Activated CD4-positive, alpha-beta T cell treated with anti-CD3 and anti-CD28 coated beads, Interleukin-2, amount 10 ng/mL, durations not matched to agents 7 days and 5 days (primary cell): ENCODE measurements at regions not wholly inside any gene's neighbourhood (a gene's known extent, or its start where the extent isn't known, plus 50 kb on each side); places are given as distances from the start of the nearest gene placed in this dataset.
"Not testable (repeated sequence)": the region's sequence is repeated elsewhere in the genome, so short reads cannot be mapped to it uniquely, and the experiment has no call there.

Experiments
- CTCF ChIA-PET: fragments of 350-600 bp; sonication (Branson Sonifier 250); formaldehyde crosslinking; loops from one replicate; lab custom pipeline; 2021; ENCODE audit warnings: antibody characterized with exemption; lab: Charles Lee
- POLR2A ChIA-PET: fragments of 350-600 bp; sonication (Branson Sonifier 250); formaldehyde crosslinking; loops from one replicate; lab custom pipeline; 2021; ENCODE audit warnings: antibody characterized with exemption; lab: Charles Lee
- DNase-seq: peaks from one replicate; pipeline ENCODE4 v3.0.0-alpha.2; 2020
- H3K27ac Mint-ChIP-seq: one replicate; pipeline ENCODE4 v1.8.0; 2021; ENCODE audit warnings: mild to moderate bottlenecking, moderate library complexity, mixed read lengths
- H3K27me3 Mint-ChIP-seq: one replicate; pipeline ENCODE4 v1.8.0; 2021; ENCODE audit warnings: mixed read lengths
- H3K36me3 Mint-ChIP-seq: one replicate; pipeline ENCODE4 v1.8.0; 2021; ENCODE audit warnings: low read depth, mixed read lengths
- H3K4me1 Mint-ChIP-seq: one replicate; pipeline ENCODE4 v1.8.0; 2021; ENCODE audit warnings: mixed read lengths
- H3K4me3 Mint-ChIP-seq: one replicate; pipeline ENCODE4 v1.8.0; 2021; ENCODE audit warnings: mild to moderate bottlenecking, moderate library complexity, mixed read lengths
- H3K9me3 Mint-ChIP-seq: one replicate; pipeline ENCODE4 v1.8.0; 2021; ENCODE audit warnings: mixed read lengths

GRCh38 chr7:29657856-29658255, 94.2 kb downstream of the PRR15 start:
- ChIA-PET CTCF (no interaction called here), POLR2A (no interaction called here)
- DNase-seq = no peak
- Mint-ChIP-seq H3K27me3 (peaks cover 3% of the 10 kb centered on the region), H3K36me3 (no peaks in the 10 kb centered on the region), H3K9me3 (no peaks in the 10 kb centered on the region), H3K4me1 (no peaks in the 10 kb centered on the region), H3K27ac (no peak overlapping the region), H3K4me3 (no peak overlapping the region)

DNA sequence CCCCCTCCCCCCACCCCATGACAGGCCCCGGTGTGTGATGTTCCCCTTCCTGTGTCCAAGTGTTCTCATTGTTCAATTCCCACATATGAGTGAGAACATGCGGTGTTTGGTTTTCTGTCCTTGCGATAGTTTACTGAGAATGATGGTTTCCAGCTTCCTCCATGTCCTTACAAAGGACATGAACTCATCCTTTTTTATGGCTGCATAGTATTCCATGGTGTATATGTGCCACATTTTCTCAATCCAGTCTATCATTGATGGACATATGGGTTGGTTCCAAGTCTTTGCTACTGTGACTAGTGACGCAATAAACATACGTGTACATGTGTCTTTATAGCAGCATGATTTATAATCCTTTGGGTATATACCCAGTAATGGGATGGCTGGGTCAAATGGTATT, 95.6 kb downstream of the PRR15 start:
- H3K27ac Mint-ChIP-seq, H3K4me3 Mint-ChIP-seq, H3K27me3 Mint-ChIP-seq, H3K4me1 Mint-ChIP-seq, CTCF ChIA-PET, H3K36me3 Mint-ChIP-seq, POLR2A ChIA-PET, DNase-seq, H3K9me3 Mint-ChIP-seq: not testable (repeated sequence)

GRCh38 chr7:29662899-29663298, 99.3 kb downstream of the PRR15 start:
- POLR2A ChIA-PET, CTCF ChIA-PET, H3K4me3 Mint-ChIP-seq, H3K27ac Mint-ChIP-seq, DNase-seq, H3K9me3 Mint-ChIP-seq, H3K27me3 Mint-ChIP-seq, H3K4me1 Mint-ChIP-seq, H3K36me3 Mint-ChIP-seq: not testable (repeated sequence)

DNA sequence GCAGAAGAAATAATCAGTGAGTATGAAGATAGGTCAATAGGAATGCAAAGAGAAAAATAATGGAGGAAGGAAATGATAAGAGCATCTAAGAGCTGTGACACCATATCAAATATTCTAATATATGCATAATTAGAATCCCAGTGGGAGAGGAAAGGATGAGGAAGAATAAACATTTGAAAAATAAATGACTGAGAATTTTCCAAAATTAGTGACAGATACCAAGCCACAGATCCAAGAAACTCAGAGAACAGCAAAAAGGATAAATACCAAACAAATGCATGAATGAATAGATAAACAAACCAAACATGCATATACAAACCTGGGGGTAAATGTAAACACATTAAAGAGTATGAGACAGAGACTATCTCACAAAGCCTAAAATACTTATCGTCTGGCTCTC, 101.4 kb downstream of the PRR15 start:
- DNase-seq, H3K4me1 Mint-ChIP-seq, H3K4me3 Mint-ChIP-seq, H3K36me3 Mint-ChIP-seq, H3K9me3 Mint-ChIP-seq, H3K27ac Mint-ChIP-seq, POLR2A ChIA-PET: not testable (repeated sequence)
- CTCF ChIA-PET = interaction anchor here (0.5 kb wide), 1 partner anchor 207 kb away, joined by 3 read pairs; no protein-coding TSS in a partner anchor
- peaks cover 11% of the 10 kb centered on the region for H3K27me3 Mint-ChIP-seq

DNA sequence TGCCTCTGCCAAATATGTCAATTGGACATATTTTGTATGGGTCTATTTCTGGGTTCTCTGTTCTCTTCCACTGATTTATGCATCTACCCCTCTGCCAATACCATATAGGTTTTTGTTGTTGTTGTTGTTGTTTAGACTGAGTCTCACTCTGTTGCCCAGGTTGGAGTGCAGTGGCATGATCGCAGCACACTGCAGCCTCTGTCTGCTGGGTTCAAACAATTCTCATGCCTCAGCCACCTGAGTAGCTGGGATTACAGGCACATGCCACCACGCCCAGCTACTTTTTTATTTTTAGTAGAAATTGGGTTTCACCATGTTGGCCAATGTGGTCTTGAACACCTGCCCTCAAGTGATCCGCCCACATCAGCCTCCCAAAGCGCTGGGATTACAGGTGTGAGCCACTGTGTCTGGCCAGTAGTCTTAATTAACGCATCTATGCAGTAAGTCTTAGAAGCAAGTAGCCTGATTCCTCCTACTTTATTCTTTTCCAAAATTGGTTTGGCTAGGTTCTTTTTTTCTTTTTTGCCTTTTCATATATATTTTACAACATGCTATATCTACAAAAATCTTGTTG, 103.5 kb downstream of the PRR15 start:
- DNase-seq, H3K4me3 Mint-ChIP-seq, H3K27ac Mint-ChIP-seq, H3K36me3 Mint-ChIP-seq, H3K27me3 Mint-ChIP-seq, POLR2A ChIA-PET, H3K4me1 Mint-ChIP-seq, H3K9me3 Mint-ChIP-seq, CTCF ChIA-PET: not testable (repeated sequence)

GRCh38 chr7:29671286-29671685, 107.7 kb downstream of the PRR15 start:
- H3K27ac Mint-ChIP-seq, H3K27me3 Mint-ChIP-seq, H3K36me3 Mint-ChIP-seq, H3K9me3 Mint-ChIP-seq, DNase-seq, H3K4me1 Mint-ChIP-seq, CTCF ChIA-PET, POLR2A ChIA-PET, H3K4me3 Mint-ChIP-seq: not testable (repeated sequence)

- H3K27me3 Mint-ChIP-seq, CTCF ChIA-PET, H3K36me3 Mint-ChIP-seq, DNase-seq, H3K4me1 Mint-ChIP-seq, H3K4me3 Mint-ChIP-seq, H3K9me3 Mint-ChIP-seq, POLR2A ChIA-PET, H3K27ac Mint-ChIP-seq: not testable (repeated sequence)
Observed at GRCh38 chr7:29673635-29674034, 110.0 kb downstream of the PRR15 start.

DNA sequence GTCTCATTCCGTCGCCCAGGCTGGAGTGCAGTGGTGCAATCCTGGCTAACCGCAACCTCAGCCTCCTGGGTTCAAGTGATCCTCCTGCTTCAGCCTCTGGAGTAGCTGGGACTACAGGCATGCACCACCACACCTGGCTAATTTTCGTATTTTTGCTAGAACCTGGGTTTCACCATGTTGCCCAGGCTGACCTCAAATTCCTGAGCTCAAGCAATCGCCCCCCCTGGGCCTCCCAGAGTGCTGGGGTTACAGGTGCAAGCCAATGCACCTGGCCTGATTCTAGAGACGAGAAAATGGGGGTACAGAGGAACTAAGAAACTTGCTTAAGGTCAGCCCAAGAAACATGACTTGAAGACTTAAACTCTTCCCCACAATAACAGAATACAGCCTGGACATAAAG, 111.0 kb downstream of the PRR15 start:
- H3K36me3 Mint-ChIP-seq, H3K9me3 Mint-ChIP-seq, CTCF ChIA-PET: not testable (repeated sequence)

GRCh38 chr7:29677254-29677653, 113.6 kb downstream of the PRR15 start:
- H3K36me3 Mint-ChIP-seq, H3K27ac Mint-ChIP-seq, CTCF ChIA-PET, DNase-seq, H3K9me3 Mint-ChIP-seq, H3K4me3 Mint-ChIP-seq, POLR2A ChIA-PET, H3K4me1 Mint-ChIP-seq, H3K27me3 Mint-ChIP-seq: not testable (repeated sequence)

More for the DNA sequence above, 111.0 kb downstream of the PRR15 start:
- H3K27me3 Mint-ChIP-seq, POLR2A ChIA-PET, DNase-seq, H3K4me1 Mint-ChIP-seq, H3K27ac Mint-ChIP-seq, H3K4me3 Mint-ChIP-seq: not testable (repeated sequence)

- DNase-seq, POLR2A ChIA-PET, H3K4me1 Mint-ChIP-seq, H3K36me3 Mint-ChIP-seq, H3K9me3 Mint-ChIP-seq, H3K4me3 Mint-ChIP-seq, CTCF ChIA-PET, H3K27ac Mint-ChIP-seq: not testable (repeated sequence)
- H3K27me3 Mint-ChIP-seq = peaks cover 12% of the 10 kb centered on the region
Observed at GRCh38 chr7:29679963-29680362, 116.3 kb downstream of the PRR15 start.

DNA sequence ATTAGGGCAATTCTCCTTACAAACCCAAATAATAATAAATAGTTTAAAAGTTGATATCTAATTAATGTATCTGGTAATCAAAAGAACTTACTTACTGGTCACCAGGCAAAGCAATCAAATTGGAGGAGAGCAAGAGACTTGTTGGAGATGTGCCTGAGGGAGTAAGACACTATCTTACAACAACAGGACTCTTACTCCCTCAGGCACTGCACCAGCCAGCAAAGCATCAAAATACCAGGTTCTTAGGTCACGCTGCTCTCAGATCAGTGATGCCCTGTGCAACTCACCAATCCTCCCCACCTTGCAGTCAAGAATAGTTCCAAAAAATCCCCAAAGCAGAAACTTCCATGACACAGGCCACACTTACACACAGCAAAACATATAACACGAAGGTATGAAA, 117.0 kb downstream of the PRR15 start:
- H3K4me1 Mint-ChIP-seq, DNase-seq, H3K9me3 Mint-ChIP-seq, H3K4me3 Mint-ChIP-seq, H3K27ac Mint-ChIP-seq, POLR2A ChIA-PET, H3K36me3 Mint-ChIP-seq, CTCF ChIA-PET: not testable (repeated sequence)
- H3K27me3 Mint-ChIP-seq = peaks cover 12% of the 10 kb centered on the region

- POLR2A ChIA-PET, H3K4me1 Mint-ChIP-seq, H3K36me3 Mint-ChIP-seq, H3K9me3 Mint-ChIP-seq, DNase-seq, CTCF ChIA-PET: not testable (repeated sequence)
- Mint-ChIP-seq H3K4me3 (peak overlapping the region; percentile 82), H3K27ac (peak overlapping the region; percentile 73), H3K27me3 (peaks cover 27% of the 10 kb centered on the region)
Observed at GRCh38 chr7:29684151-29684786, 120.6 kb downstream of the PRR15 start.

GRCh38 chr7:29684787-29685650, 121.3 kb upstream of the WIPF3 start:
- DNase-seq = peak; percentile 52
- H3K4me3 Mint-ChIP-seq = peak overlapping the region; percentile 82
- H3K36me3 Mint-ChIP-seq = no peaks in the 10 kb centered on the region
- no peaks in the 10 kb centered on the region for H3K9me3 Mint-ChIP-seq
- ChIA-PET POLR2A (no interaction called here), CTCF (interaction anchor here (0.6 kb wide), 1 partner anchor 90 kb away, joined by 4 read pairs; no protein-coding TSS in a partner anchor)
- H3K4me1 Mint-ChIP-seq = peaks cover 5% of the 10 kb centered on the region
- H3K27me3 Mint-ChIP-seq = peaks cover 27% of the 10 kb centered on the region
- no peak overlapping the region for H3K27ac Mint-ChIP-seq
